ENCODE measurements at regions not wholly inside any gene's neighbourhood (a gene's known extent, or its start where the extent isn't known, plus 50 kb on each side); places are given as distances from the start of the nearest gene placed in this dataset.
"Not testable (repeated sequence)": the region's sequence is repeated elsewhere in the genome, so short reads cannot be mapped to it uniquely, and the experiment has no call there.

DNA sequence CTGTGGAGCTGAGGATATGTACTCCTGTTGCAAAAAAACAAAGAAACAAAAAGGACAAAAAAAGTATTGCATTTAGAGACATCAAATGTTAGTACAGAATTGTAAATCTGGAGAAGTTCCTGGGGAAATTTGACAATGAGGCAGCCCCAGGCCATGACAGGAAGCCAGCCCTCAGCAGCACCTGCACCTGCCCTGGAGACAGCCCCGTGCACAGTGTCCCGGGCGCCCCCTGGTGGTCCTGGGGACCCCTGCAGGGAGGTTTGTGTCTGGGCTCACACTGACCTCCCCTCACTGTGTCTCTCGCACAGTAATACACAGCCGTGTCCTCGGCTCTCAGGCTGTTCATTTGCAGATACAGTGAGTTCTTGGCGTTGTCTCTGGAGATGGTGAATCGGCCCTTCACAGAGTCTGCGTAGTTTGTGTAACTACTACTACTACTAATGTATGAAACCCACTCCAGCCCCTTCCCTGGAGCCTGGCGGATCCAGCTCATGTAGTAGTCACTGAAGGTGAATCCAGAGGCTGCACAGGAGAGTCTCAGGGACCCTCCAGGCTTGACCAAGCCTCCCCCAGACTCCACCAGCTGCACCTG lies 590.1 kb downstream of the TMEM121 start:
- peak; percentile 73 for DNase-seq

DNA sequence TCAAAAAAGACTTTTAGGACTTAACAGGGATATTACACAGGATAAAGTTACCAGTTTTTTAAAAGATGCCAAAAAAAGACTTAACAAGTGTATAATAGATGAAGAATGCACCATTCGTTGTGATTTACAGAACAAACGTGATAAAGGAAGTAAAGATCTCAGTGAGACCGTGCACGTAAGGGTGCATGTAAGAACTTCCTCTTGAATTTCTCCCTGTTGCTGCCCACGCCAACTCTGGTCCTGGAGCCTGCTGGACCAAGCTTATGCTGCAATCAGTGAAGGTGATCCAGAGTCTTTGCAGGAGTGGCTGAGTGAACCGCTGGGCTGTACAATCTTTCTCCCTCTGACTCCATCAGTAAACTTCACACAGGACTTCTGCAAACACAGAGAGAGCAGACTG lies 593.7 kb downstream of the TMEM121 start:
- no peak for DNase-seq

DNA sequence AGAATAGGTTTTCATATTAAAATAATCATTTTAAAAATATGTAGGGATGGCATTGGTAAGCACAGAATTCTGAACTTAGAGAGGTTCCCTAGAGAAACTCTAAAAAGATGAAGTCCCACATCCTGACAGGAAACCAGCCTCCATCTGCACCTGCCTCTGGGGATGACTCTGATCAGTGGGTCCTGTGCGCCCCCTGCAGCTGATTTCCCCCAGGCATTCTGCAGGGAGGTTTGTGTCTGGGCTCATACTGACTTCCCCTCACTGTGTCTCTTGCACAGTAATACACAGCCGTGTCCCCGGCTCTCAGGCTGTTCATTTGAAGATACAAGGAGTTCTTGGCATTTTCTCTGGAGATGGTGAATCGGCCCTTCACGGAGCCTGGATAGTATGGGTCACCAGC lies 602.9 kb downstream of the TMEM121 start:
- DNase-seq, result peak; percentile 69

DNA sequence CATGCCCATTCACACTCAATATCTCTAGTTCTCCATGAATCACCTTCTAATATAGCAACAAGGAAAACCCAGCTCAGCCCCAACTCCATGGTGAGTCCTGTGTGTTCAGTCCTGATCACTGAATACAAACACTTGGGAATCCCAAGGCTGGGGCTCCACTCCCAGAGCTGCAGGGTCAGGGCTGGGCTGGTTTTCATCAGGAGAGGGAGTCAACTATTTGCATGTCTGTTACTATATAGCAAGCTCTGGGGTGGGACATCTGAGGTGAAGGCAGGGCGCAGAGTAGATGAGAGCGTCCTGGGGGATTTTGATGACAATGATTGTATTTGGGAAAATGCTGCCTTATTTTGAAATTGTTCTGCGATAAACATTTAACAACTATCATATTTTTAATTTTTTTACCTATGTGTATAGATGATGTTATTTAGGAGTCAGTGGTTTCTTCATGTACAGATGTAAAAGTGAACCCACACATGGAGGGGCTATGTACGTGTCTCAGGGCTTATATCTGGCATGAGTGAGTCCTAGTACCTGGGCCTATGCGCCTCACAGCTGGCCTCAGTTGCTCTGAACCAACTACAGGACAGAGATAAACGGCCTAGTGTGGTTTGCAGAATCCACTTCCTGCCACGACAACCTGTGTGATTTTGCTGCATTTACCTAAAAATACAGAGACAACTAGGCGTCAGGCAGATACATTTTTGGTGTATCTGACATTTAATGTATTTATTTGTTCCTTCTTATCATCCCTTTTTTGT lies 603.7 kb downstream of the TMEM121 start:
- not testable (repeated sequence) for DNase-seq

DNA sequence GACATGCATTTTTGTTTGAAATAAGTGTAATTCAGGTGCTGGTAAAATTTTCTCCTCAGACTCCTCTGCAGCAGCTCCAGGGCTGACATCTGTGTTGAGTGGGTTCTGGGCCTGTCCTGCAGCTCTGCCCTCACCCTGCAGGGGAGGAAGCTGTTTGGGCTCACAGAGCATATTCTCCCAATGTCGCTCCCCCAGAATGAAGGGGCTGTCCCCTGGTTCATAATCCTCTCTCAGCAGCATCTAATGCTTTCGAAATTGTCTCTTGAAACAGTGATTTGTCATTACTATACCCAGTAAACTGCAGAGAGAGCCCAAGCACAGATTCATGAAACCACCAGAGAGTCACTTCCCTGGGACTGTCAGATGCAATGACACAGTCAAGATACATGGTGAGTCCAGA lies 606.7 kb downstream of the TMEM121 start:
- DNase-seq, result not testable (repeated sequence)

DNA sequence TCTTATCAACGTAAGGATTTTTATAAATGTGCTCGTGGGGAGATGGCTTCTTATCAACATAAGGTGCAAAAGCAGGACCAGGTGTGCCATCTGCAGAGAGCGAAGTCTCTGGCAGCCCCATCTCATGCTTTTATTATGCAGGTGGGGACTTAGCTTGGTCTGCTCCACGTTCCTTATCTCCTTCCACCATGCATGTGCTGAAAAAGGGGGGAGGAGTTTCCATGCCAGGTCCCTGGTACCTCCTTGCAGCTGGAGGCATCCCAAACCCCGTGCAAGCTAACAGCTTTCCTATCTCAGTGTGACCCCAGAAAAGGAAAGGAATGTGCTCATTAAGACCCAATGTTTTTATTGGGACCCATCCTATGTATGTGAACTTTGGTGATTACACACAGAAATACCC lies 608.5 kb downstream of the TMEM121 start:
- DNase-seq, result no peak

DNA sequence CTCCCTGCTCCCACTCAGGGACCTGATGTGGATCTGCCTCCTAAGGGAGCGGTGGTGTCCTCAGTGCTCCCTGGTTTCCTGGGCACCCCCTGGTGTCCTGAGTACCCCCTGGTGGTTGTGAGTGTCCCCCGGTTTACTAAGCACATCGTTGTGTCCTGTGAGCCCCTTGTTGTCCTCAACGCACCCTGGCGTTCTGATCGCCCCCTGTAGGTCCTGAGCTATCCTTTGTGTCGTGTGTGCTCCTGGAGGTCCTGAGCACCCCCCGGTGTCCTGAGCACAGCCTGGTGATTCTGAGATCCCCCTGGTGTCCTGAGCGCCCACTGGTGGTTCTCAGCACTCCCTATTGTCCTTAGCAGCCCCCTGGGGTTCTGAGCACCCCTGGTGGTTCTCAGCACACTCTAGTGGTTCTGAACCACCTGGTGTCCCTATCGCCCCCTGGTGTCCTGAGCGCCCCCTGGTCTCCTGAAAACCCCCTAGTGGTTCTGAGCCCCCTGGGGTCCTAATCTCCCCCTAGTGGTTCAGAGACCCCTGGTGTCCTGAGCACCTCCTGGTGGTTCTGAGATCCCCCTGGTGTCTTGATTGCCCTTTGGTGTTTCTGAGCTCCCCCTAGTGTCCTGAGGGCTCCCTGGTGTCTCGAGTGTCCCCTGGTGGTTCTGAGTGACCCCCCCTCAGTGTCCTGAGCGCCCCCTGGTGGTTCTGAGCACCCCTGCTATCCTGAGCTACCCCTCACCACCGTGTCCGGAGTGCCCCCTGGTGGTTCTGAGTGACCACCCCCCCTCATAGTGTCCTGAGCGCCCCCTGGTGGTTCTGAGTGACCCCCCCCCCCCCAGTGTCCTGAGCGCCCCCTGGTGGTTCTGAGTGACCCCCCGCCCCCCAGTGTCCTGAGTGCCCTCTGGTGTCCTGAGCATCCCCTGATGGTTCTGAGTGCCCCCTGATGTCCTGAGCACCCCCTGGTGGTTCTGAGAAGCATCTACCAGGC lies 615.1 kb downstream of the TMEM121 start:
- peak; percentile 78 for DNase-seq

DNA sequence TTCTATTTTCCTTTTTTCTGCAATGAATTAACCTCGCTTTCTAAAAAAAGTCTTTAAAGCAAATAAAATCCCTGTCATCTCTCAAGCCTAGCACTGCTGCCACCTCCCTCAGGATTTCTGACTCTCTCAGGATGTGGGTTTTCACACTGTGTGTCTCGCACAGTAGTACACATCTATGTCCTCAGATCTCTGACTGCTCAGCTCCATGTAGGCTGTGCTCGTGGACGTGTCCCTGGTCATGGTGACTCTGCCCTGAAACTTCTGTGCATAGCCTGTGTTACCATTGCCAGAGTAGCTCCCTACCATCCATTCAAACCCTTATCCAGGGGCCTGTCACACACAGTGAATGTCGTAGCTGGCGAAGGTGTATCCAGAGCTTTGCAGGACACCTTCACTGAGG lies 619.3 kb downstream of the TMEM121 start:
- DNase-seq, result not testable (repeated sequence)

DNA sequence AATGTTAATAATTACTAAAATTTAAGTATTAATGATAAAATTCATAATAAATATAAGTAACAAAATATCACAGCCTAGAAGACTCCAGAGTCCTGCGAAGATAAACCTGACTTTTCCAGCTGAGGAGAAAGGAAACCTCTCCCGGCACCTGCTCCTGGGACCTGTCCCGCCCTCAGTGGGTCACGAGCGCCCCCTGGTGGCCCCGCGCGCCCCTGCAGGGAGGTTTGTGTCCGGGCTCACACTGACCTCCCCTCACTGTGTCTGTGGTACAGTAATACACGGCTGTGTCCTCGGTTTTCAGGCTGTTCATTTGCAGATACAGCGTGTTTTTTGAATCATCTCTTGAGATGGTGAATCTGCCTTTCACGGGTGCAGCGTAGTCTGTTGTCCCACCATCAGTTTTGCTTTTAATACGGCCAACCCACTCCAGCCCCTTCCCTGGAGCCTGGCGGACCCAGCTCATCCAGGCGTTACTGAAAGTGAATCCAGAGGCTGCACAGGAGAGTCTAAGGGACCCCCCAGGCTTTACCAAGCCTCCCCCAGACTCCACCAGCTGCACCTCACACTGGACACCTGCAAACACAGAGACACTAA lies 627.1 kb downstream of the TMEM121 start:
- peak; percentile 95 for DNase-seq

DNA sequence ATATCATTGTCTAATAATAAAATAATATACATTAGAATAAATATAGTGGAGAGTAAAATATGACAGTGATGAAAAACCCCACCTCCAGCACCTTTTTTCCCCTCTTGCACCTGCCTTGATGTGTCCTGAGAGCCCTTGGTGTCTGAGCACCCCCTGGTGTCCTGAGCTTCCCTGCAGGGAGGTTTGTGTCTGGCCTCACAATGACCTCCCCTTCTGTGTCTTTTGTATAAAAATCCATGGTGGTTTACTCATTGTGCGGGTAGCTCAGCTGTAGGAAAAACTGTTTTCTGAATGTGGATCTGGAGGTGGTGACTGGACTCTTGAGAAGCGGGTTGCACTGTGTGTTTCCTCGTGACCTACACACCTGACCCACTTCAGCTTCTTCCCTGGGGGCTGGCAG lies 636.9 kb downstream of the TMEM121 start:
- no peak for DNase-seq

DNA sequence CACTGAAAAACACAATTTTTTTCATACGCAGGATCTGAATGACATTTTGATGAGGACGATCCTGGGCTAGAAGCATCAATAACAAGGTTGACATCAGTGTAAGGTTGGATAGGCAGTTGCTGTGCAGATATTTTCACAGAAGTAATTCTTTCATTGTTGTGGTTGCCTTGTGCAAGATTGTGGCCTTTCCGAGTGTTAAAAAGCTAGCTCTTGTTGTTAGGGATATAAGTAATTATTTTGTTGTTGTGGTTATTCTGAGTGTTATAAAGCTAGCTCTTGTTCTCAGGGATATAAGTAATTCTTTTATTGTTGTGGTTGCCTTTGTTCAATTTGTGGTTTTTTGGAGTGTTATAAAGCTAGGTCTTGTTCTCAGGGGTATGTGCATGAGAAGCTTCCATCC lies 637.4 kb downstream of the TMEM121 start:
- not testable (repeated sequence) for DNase-seq

DNA sequence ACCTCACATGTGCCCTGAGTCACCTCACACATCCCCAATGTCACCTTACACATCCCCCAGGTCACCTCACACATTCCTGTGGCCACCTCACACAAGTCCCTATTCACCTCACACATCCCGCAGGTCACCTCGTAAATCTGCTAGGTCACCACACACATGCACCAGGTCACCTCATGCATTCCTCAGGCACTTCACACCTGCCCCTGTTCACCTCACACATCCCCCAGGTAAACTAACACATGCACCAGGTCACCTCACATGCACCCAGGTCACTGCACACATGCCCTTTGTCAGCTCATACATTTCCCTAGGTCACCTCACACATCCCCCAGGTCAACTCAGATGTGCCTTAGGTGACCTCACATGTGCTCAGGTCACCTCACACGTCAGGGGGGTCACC lies 639.8 kb downstream of the TMEM121 start:
- no peak for DNase-seq

DNA sequence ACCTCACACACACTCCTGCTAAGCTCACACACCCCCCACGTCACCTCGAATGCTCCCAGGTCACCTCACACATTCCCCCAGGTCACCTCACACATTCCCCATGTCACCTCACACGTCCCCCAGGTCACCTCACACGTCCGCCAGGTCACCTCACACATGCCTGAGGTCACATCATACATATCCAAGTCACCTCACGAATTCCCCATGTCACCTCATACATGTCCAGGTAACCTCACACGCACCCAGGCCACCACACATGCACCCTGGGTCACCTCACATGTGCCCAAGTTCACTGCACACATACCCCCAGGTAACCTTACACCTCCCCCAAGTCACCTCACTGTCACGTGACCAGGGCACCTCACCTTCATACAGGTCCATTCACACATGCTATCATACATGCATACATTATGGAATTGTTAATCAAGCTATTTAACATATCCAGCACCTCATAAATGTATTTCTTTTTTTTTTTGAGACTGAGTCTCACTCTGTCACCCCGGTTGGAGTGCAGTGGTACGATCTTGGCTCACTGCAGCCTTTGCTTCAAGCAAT lies 640.3 kb downstream of the TMEM121 start:
- DNase-seq, result no peak

DNA sequence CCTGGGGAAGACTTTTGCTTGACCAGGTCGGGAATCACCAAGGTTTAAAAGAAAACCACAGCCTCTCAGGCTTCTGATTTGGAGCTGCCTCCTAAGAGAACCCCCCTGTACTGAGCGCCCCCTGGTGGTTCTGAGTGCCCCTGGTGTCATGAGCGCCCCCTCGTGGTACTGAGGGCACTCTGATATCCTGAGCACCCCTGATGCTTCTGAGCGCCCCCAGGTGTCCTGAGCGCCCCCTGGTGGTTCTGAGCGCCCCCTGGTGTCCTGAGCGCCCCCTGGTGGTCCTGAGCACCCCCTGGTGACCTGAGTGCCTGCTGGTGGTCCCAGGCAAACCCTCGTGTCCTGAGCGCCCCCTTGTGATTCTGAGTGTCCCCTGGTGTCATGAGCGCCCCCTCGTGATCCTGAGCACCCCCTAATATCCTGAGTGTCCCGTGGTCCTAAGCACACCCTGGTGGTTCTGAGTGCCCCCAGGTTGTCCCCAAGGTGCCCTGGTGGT lies 643.8 kb downstream of the TMEM121 start:
- DNase-seq, result peak; percentile 88

DNA sequence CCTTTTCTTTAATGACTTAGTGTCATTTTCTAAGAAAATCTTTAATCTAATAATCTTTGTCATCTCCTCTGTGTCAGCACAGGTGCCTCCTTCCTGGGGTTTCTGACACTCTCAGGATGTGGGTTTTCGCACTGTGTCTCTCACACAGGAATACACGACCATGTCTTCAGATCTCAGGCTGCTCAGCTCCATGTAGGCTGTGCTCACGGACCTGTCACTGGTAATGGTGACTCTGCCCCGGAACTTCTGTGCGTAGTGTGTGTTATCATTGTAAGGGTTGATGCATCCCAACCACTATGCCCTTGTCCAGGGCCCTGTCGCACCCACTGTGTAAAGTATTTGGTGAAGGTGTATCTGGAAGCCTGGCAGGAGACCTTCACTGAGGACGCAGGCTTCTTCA lies 647.8 kb downstream of the TMEM121 start:
- peak; percentile 82 for DNase-seq

DNA sequence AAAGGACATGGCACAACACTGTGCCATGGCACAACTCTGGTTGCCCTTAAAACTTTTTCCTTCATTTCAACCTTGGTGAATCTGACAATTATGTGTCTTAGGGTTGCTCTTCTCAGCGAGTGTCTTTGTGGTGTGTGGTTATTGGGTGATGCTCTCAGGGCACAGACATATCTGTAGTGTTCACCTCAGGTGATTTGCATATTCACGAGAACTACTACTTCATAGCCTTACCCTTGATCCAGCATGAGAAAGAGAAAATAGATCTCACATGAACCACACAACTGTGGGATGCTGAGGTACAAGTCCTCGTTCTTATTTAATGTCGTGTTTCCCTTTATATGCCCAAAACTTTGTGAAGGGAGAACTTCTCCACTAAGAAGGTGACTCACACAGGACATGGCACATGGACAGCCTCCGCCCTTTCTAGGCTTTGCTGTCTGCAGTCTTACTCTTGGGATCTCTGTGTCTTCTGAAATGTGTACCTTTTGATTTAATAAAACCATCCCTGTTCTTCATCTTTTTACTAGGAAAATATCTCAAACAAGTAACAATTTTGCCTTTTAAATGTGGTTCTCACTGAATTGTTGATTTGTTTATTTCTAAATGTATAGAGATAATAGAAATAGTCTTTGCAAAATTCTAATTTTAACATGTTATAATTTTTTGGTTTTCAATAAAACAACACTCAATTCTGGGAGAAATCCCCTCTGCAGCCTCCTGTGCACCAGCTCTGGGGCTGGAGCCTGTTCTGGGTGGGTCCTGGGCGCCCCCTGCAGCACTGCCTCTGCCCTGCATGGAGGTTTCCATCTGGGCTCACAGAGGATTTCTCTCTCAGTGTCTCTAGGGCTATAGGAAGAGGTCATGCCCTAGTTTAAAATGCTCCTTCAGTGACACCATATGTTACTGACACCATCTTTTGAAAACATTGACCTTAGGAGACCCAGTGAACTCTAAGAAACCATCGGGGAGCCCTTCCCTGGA lies 651.2 kb downstream of the TMEM121 start:
- peak; percentile 70 for DNase-seq

DNA sequence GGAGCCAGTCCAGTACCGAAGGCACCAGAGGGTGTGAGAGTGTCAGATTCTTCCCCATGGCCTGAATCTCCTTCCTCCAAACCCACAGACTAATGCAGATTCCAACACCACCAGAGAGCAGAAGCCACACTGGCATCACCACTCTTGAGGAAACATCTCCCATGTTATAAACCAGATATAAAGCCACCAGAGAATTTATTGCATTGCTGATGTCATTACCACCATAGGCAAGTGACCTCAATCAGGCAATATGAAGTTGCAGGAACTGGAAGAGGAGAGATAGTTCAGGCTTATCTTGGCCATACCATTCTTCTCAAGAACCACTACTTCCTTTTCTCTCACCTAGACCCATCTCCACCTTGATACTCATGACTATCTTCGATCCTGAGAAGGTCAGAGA lies 653.4 kb downstream of the TMEM121 start:
- no peak for DNase-seq

DNA sequence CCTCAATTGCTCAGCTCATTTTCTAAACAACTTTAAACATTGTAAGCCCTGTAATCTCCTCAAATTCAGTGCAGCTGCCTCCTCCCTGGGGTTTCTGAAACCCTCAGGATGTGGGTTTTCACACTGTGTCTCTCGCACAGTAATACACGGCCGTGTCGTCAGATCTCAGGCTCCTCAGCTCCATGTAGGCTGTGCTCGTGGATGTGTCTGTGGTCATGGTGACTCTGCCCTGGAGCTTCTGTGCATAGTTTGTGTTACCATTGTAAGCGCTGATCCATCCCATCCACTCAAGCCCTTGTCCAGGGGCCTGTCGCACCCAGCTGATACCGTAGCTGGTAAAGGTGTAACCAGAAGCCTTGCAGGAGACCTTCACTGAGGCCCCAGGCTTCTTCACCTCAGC lies 658.4 kb downstream of the TMEM121 start:
- peak; percentile 83 for DNase-seq

DNA sequence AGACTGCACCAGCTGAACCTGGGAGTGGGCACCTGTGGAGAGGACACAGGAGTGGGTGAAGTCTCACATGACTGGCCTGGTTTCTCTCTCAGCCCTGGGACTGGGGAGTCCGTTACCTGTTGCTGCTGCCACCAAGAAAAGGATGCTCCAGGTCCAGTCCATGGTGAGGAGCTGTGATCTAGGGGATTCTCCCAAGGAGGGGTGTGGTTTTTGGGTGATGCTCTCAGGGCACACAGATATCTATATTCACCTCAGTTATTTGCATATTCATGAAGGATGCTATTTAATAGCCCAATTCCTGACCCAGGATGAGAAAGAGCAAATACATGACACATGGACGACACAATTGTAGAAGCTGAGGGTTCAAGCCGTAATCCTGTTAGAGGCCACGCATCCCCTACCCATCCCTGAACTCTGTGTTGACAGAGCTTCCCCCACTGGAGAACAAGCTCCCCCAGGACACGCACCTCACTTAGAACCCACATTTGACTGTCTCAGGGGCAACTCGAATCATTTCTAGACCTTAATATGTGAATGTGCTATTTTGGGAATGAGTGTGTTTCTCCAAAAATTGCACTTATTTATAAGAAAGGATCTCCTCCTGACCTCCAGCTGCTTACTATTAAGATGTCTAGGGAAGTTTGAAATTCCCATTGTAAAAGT lies 658.9 kb downstream of the TMEM121 start:
- not testable (repeated sequence) for DNase-seq

DNA sequence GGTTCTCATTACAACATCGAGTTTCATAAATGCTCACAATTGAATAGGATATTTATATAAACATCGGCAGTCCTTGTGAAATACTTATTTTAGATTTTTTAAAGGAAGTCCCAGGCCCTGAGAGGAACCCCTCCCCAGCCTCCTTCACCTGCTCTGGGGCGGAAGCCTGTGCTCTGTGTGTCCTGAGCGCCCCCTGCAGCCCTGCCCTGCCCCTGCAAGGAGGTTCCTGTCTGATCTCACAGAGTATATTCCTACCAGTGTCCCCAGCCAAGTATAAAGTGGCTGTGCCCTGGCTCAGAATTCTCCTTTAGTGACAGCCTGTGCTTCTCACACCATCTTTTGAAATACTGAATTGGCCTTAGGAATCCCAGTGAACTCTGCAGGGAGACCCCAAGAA lies 659.5 kb downstream of the TMEM121 start:
- DNase-seq, result peak; percentile 88

DNA sequence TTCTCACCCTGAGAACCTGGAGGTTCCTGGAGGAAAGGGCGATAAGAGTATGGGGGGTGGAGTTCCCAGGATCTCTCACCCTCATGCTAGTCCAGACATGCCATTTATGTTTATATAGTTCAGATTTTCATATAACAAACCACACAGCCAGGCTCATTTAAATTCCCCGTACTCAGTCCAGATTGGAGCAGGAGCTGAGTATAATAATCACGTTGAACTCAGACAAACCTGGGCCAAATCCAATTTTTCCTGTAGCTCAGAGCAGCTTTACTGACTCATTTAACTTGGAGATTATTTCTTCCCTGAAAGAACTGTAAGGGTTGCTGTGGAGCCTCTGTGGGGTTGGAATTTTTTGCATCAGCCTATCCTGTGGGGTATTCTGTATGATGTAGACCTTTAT lies 660.8 kb downstream of the TMEM121 start:
- no peak for DNase-seq

All from activated effector memory CD4-positive, alpha-beta T cell treated with anti-CD3 and anti-CD28 coated beads, Interleukin-2, amount 50 U/mL, for 16 hours (primary cell).